Gastrocnemius medialis (tissue), 4 donors: ENCODE measurements at regions not wholly inside any gene's neighbourhood (a gene's known extent, or its start where the extent isn't known, plus 50 kb on each side); places are given as distances from the start of the nearest gene placed in this dataset.
"Not testable (repeated sequence)": the region's sequence is repeated elsewhere in the genome, so short reads cannot be mapped to it uniquely, and the experiment has no call there.

Experiments used
- CTCF ChIP-seq, 5 experiments: fragments of 450-650 bp in 3 of 5; fragments of 200-600 bp in 2 of 5; sonication (generic) in 2 of 5; IDR thresholded peaks in 4 of 5; conservative IDR thresholded peaks in 1 of 5; 1 replicate in 4 of 5; 2 replicates in 1 of 5; pipeline ENCODE4 v1.5.1; 2016 to 2019; ENCODE audit warnings: antibody characterized with exemption in 5 of 5, mild to moderate bottlenecking in 3 of 5, moderate library complexity in 3 of 5
- POLR2A ChIP-seq, 2 donors: fragments of 450-650 bp; IDR thresholded peaks; one replicate each; pipeline ENCODE4 v1.6.1; 2017; ENCODE audit warnings: antibody characterized with exemption in 2 of 2, mild to moderate bottlenecking in 2 of 2, moderate library complexity in 2 of 2

DNA sequence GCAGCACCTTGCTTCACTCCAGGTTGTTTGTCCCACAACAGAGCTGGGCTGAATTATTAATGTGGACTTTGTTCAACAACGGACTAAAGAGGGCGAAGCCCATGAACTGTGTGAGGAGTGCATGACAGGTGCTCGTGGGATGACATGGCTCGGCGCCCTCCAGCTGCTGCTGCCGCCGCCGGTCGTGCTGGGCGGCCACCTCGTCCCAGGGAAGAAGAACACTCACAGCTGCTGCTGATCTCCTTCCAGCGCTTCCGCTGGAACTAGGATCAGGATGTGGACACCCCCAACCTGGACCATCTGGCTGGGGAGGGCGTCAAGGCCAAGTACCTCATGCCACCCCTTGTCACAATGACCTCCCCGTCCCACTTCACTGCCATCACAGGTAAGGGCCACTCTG, 91.4 kb upstream of the FAM90A26 start:
- TF ChIP-seq CTCF (IDR thresholded peaks at IDR 0.05 in 4 of 5, conservative IDR thresholded peaks at IDR 0.05 in 1 of 5); POLR2A (IDR thresholded peaks at IDR 0.05): not testable (repeated sequence)
